Upper lobe of left lung (tissue), 4 donors: ENCODE measurements at regions not wholly inside any gene's neighbourhood (a gene's known extent, or its start where the extent isn't known, plus 50 kb on each side); places are given as distances from the start of the nearest gene placed in this dataset.

Experiments
- POLR2A ChIP-seq, 4 donors: fragments of 450-650 bp; IDR thresholded peaks; one replicate each; pipeline ENCODE4 v1.5.1; 2016 to 2017; ENCODE audit warnings: antibody characterized with exemption in 4 of 4, mild to moderate bottlenecking in 2 of 4
- TF ChIP-seq, protein P1 (sequence below), 6 experiments: fragments of 450-650 bp in 4 of 6; fragments of 200-600 bp in 2 of 6; sonication (generic) in 2 of 6; IDR thresholded peaks; one replicate each; pipeline ENCODE4 v1.5.1; 2016 to 2019; ENCODE audit warnings: antibody characterized with exemption in 6 of 6

DNA sequence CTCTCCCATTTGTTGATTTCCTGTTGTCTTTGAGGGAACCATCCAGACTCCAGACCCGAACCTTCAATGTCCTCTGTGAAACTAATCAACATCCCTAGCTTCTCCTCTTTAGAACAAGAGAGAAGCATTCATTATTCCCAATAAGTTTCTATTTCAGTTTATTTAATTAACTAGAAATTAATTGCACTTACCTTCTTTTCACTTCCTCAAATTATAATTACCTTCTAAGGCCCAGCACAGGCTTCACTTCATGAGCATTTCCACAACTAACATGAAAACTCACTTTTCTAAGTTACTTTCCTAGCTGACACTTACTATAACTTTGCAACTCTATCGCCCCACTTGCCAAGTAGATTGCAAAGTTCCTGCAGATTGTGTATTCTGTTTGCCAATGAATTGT lies 71.6 kb upstream of the HTR2A start:
- TF ChIP-seq, protein P1, sequence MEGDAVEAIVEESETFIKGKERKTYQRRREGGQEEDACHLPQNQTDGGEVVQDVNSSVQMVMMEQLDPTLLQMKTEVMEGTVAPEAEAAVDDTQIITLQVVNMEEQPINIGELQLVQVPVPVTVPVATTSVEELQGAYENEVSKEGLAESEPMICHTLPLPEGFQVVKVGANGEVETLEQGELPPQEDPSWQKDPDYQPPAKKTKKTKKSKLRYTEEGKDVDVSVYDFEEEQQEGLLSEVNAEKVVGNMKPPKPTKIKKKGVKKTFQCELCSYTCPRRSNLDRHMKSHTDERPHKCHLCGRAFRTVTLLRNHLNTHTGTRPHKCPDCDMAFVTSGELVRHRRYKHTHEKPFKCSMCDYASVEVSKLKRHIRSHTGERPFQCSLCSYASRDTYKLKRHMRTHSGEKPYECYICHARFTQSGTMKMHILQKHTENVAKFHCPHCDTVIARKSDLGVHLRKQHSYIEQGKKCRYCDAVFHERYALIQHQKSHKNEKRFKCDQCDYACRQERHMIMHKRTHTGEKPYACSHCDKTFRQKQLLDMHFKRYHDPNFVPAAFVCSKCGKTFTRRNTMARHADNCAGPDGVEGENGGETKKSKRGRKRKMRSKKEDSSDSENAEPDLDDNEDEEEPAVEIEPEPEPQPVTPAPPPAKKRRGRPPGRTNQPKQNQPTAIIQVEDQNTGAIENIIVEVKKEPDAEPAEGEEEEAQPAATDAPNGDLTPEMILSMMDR (IDR thresholded peaks at IDR 0.05) = no peak
- TF ChIP-seq POLR2A (IDR thresholded peaks at IDR 0.05) = no peak
